ENCODE measurements at regions not wholly inside any gene's neighbourhood (a gene's known extent, or its start where the extent isn't known, plus 50 kb on each side); places are given as distances from the start of the nearest gene placed in this dataset.
"Not testable (repeated sequence)": the region's sequence is repeated elsewhere in the genome, so short reads cannot be mapped to it uniquely, and the experiment has no call there.

DNA sequence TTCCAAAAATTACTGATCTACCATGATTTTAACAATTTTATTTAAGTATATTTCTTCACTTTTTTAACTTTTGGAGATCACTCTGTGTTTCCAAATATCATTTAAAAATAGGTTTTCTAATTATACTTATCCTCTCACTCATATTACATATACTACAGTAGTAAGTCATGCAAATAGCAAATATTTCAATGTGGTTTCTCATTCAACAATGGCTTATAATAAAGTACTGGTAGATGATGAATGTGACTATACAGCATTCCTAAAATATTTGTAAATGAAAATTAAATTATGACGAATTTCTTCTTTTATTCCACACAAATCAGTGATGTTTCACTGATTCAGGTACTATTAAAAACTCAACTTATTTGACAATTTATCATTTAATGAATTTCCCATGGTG lies 176.3 kb upstream of the MEF2C start:
- ATAC-seq (no peak), DNase-seq (no peak)
- Histone ChIP-seq H3K36me3 (replicated peaks in 1 of 2; ENCODE audit: insufficient read depth in 1 of 2, low read depth in 2 of 2) (no peaks in the 10 kb centered on the region), H3K9me3 (no peaks in the 10 kb centered on the region), H3K4me3 (no peak overlapping the region), H3K27me3 (no peaks in the 10 kb centered on the region), H3K4me1 (no peaks in the 10 kb centered on the region), H3K27ac (no peak overlapping the region)
- intact Hi-C loops (cut with DNase I), result no loop called here
- TF ChIP-seq POLR2A (IDR thresholded peaks at IDR 0.05), result no peak
- TF ChIP-seq, protein P1, sequence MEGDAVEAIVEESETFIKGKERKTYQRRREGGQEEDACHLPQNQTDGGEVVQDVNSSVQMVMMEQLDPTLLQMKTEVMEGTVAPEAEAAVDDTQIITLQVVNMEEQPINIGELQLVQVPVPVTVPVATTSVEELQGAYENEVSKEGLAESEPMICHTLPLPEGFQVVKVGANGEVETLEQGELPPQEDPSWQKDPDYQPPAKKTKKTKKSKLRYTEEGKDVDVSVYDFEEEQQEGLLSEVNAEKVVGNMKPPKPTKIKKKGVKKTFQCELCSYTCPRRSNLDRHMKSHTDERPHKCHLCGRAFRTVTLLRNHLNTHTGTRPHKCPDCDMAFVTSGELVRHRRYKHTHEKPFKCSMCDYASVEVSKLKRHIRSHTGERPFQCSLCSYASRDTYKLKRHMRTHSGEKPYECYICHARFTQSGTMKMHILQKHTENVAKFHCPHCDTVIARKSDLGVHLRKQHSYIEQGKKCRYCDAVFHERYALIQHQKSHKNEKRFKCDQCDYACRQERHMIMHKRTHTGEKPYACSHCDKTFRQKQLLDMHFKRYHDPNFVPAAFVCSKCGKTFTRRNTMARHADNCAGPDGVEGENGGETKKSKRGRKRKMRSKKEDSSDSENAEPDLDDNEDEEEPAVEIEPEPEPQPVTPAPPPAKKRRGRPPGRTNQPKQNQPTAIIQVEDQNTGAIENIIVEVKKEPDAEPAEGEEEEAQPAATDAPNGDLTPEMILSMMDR (IDR thresholded peaks at IDR 0.05), result no peak
- WGBS, 2 donors, result 33 to 35% methylated on average over 1 of the region's 1 CpG

DNA sequence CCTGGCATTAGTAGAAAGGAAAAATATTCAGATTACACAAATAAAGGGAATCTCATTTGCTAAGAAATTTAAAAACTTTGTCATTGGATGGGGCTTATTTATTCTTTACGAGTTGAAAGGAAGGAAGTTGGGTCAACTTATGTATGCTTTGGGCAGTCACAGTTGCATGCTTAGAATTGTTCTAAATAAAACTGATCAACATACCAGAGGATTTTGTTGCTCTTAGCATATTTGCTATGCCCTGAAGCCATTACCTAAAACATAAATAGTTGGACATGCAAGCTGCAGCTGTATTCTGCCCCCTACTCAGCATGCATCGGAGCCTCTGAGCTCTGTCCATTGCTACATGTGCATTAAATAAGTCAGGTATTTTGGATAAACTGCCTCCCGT lies 172.7 kb upstream of the MEF2C start:
- WGBS, 2 donors, result 74 to 80% methylated on average over 3 of the region's 3 CpGs
- ATAC-seq, result no peak
- H3K36me3 ChIP-seq (replicated peaks in 1 of 2; ENCODE audit: insufficient read depth in 1 of 2, low read depth in 2 of 2), result no peaks in the 10 kb centered on the region
- no peaks in the 10 kb centered on the region for H3K9me3 ChIP-seq
- no peak for TF ChIP-seq POLR2A (IDR thresholded peaks at IDR 0.05)
- TF ChIP-seq, protein P1 (IDR thresholded peaks at IDR 0.05), result no peak
- no peak overlapping the region for H3K4me3 ChIP-seq
- no peak for DNase-seq
- H3K4me1 ChIP-seq, result no peaks in the 10 kb centered on the region
- no peak overlapping the region for H3K27ac ChIP-seq
- intact Hi-C loops (cut with DNase I), result no loop called here
- no peaks in the 10 kb centered on the region for H3K27me3 ChIP-seq

DNA sequence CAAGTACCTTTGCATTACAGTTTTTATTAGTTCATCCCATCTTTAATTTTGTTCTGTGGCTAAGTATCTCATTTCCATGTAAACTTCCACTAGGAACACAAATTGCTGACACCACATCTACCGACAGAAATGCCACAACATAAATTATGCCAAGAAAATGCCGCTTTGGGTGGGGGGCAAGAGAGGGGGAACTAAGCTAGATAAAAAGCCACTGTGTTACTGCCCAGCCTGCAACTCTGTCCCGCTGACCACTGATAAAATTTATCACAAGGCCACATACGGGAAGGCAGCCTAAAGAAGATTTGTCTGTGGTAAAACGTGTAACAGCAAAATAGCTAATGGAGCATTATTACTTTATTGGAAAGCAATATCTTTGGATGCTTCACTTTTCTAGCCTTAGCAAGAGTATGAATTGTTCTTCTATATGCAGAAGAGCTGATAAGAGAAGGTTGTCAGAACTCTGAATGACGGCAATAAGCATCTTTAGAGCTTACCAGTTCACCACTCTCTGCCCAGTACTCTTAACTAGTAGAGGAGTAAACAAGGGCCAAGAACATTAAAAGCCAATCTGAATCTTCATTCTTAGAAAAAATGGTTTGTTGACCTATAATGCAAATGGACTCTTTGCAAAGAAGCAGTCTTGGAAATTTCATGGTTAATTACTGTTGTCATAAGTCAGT lies 172.2 kb upstream of the MEF2C start:
- Histone ChIP-seq H3K36me3 (replicated peaks in 1 of 2; ENCODE audit: insufficient read depth in 1 of 2, low read depth in 2 of 2) (no peaks in the 10 kb centered on the region), H3K27me3 (no peaks in the 10 kb centered on the region), H3K27ac (no peak overlapping the region), H3K9me3 (no peaks in the 10 kb centered on the region), H3K4me3 (no peak overlapping the region), H3K4me1 (no peaks in the 10 kb centered on the region)
- WGBS, 2 donors, result 61 to 69% methylated on average over 6 of the region's 6 CpGs
- intact Hi-C loops (cut with DNase I), result no loop called here
- ATAC-seq (no peak), DNase-seq (no peak)
- no peak for TF ChIP-seq POLR2A (IDR thresholded peaks at IDR 0.05)
- TF ChIP-seq, protein P1 (IDR thresholded peaks at IDR 0.05), result no peak

DNA sequence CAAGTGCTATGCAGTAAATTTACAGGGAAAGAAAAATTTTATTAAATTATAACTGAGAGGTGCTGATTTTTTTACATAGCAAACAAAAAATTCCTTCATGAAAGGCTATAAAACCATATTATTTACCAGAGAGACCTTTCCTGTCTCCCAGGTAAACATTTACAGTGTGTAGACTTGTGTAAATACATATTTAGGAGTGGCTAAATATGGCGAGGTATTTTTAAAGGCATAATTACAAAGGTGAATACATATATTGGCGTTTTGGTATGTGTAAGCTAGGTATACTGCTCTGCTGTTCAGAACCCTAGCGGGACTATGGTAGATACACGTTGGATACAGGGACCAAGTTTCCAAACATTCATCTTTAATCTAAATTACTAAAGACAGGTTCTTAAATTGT lies 170.6 kb upstream of the MEF2C start:
- Histone ChIP-seq H3K4me3 (no peak overlapping the region), H3K36me3 (replicated peaks in 1 of 2; ENCODE audit: insufficient read depth in 1 of 2, low read depth in 2 of 2) (no peaks in the 10 kb centered on the region), H3K27me3 (no peaks in the 10 kb centered on the region), H3K27ac (no peak overlapping the region), H3K9me3 (no peaks in the 10 kb centered on the region), H3K4me1 (no peaks in the 10 kb centered on the region)
- no peak for ATAC-seq
- intact Hi-C loops (cut with DNase I), result no loop called here
- 51 to 56% methylated on average over 4 of the region's 4 CpGs for WGBS, 2 donors
- no peak for DNase-seq
- TF ChIP-seq, protein P1 (IDR thresholded peaks at IDR 0.05), result no peak
- no peak for TF ChIP-seq POLR2A (IDR thresholded peaks at IDR 0.05)

DNA sequence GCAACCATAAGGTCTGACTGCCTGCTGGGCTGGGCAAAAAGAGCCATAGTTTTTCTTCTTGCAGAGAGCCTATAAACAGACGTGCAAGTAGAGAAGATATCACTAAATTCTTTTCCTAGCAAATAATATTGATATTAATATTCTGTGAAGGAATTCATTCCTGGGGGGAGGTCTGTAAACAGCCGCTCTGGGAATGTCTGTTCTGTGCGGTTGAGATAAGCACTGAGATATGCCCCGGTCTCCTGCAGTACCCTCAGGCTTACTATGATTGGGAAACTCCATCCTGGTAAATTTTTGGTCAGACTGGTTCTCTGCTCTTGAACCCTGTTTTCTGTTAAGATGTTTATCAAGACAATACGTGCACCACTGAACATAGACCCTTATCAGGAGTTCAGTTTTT lies 167.1 kb upstream of the MEF2C start:
- H3K36me3 ChIP-seq (replicated peaks in 1 of 2; ENCODE audit: insufficient read depth in 1 of 2, low read depth in 2 of 2); H3K9me3 ChIP-seq; H3K27me3 ChIP-seq; ATAC-seq; DNase-seq; H3K4me3 ChIP-seq; intact Hi-C loops (cut with DNase I); H3K4me1 ChIP-seq; H3K27ac ChIP-seq: not testable (repeated sequence)
- WGBS, 2 donors, result 86 to 87% methylated on average over 5 of the region's 5 CpGs
